ENCODE measurements at regions not wholly inside any gene's neighbourhood (a gene's known extent, or its start where the extent isn't known, plus 50 kb on each side); places are given as distances from the start of the nearest gene placed in this dataset.

DNA sequence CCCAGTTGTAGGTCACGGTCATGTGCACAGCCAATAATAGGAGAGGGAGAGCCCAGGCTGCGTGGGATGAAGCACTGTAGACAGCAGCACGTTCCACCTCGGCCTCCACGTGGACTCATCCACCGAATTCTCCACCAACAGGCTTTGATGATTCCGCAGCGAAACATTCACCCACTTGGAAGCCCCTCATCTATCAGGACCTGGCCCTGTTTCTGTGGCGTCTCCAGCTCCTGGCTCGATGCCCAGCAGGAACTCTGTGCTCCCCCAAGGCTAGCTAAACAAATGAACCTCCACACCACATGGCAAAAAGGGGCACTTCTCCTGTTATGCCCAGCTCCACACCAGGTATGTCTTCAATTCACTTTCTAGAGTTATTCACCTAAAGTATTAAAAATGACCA lies 237.9 kb upstream of the PDE10A start:
- DNase-seq (ENCODE audit: low read depth in 1 of 2, low spot score in 1 of 2) = no peak
- TF ChIP-seq POLR2AphosphoS5 (IDR thresholded peaks at IDR 0.05; ENCODE audit: low read depth) (no peak), GABPA (IDR thresholded peaks at IDR 0.05; ENCODE audit: low read depth) (no peak), SPI1 (IDR thresholded peaks at IDR 0.05; ENCODE audit: borderline replicate concordance, low read depth) (no peak)
- TF ChIP-seq, protein P1, sequence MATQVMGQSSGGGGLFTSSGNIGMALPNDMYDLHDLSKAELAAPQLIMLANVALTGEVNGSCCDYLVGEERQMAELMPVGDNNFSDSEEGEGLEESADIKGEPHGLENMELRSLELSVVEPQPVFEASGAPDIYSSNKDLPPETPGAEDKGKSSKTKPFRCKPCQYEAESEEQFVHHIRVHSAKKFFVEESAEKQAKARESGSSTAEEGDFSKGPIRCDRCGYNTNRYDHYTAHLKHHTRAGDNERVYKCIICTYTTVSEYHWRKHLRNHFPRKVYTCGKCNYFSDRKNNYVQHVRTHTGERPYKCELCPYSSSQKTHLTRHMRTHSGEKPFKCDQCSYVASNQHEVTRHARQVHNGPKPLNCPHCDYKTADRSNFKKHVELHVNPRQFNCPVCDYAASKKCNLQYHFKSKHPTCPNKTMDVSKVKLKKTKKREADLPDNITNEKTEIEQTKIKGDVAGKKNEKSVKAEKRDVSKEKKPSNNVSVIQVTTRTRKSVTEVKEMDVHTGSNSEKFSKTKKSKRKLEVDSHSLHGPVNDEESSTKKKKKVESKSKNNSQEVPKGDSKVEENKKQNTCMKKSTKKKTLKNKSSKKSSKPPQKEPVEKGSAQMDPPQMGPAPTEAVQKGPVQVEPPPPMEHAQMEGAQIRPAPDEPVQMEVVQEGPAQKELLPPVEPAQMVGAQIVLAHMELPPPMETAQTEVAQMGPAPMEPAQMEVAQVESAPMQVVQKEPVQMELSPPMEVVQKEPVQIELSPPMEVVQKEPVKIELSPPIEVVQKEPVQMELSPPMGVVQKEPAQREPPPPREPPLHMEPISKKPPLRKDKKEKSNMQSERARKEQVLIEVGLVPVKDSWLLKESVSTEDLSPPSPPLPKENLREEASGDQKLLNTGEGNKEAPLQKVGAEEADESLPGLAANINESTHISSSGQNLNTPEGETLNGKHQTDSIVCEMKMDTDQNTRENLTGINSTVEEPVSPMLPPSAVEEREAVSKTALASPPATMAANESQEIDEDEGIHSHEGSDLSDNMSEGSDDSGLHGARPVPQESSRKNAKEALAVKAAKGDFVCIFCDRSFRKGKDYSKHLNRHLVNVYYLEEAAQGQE (IDR thresholded peaks at IDR 0.05; ENCODE audit: insufficient replicate concordance, low read depth) = no peak
- TF ChIP-seq, protein P2, sequence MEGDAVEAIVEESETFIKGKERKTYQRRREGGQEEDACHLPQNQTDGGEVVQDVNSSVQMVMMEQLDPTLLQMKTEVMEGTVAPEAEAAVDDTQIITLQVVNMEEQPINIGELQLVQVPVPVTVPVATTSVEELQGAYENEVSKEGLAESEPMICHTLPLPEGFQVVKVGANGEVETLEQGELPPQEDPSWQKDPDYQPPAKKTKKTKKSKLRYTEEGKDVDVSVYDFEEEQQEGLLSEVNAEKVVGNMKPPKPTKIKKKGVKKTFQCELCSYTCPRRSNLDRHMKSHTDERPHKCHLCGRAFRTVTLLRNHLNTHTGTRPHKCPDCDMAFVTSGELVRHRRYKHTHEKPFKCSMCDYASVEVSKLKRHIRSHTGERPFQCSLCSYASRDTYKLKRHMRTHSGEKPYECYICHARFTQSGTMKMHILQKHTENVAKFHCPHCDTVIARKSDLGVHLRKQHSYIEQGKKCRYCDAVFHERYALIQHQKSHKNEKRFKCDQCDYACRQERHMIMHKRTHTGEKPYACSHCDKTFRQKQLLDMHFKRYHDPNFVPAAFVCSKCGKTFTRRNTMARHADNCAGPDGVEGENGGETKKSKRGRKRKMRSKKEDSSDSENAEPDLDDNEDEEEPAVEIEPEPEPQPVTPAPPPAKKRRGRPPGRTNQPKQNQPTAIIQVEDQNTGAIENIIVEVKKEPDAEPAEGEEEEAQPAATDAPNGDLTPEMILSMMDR (IDR thresholded peaks at IDR 0.05; ENCODE audit: insufficient read depth, low read length) = no peak
- Histone ChIP-seq H3K27ac (replicated peaks) (no peak overlapping the region), H3K4me3 (replicated peaks; ENCODE audit: insufficient read depth, low read length) (no peak overlapping the region), H3K27me3 (ENCODE audit: insufficient read depth, poor library complexity, severe bottlenecking) (no peaks in the 10 kb centered on the region)

DNA sequence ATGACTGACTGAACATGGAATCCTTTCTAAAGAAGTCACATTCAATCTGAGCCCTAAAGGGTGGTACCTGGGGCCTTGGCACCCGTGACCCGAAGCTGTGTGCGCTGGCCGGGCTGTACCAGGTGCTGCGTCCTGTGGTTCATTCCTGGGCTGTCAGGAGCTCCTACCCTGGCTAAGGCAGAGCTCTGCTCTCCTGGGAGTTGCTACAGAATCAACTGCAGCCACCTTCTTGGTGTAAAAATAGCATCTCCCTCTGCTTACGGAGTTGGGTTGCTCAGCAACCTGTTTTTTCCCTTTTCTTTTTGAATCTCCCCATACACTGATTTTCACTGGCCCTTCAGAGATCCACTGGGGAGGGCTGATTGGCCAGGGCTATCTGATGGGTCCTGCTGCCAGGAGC lies 236.6 kb upstream of the PDE10A start:
- Histone ChIP-seq H3K4me3 (replicated peaks; ENCODE audit: insufficient read depth, low read length) (no peak overlapping the region), H3K27ac (replicated peaks) (no peak overlapping the region), H3K27me3 (ENCODE audit: insufficient read depth, poor library complexity, severe bottlenecking) (no peaks in the 10 kb centered on the region)
- no peak for DNase-seq (ENCODE audit: low read depth in 1 of 2, low spot score in 1 of 2)
- TF ChIP-seq, protein P2 (IDR thresholded peaks at IDR 0.05; ENCODE audit: insufficient read depth, low read length) = no peak
- no peak for TF ChIP-seq GABPA (IDR thresholded peaks at IDR 0.05; ENCODE audit: low read depth)
- no peak for TF ChIP-seq SPI1 (IDR thresholded peaks at IDR 0.05; ENCODE audit: borderline replicate concordance, low read depth)
- no peak for TF ChIP-seq POLR2AphosphoS5 (IDR thresholded peaks at IDR 0.05; ENCODE audit: low read depth)
- TF ChIP-seq, protein P1 (IDR thresholded peaks at IDR 0.05; ENCODE audit: insufficient replicate concordance, low read depth) = no peak

DNA sequence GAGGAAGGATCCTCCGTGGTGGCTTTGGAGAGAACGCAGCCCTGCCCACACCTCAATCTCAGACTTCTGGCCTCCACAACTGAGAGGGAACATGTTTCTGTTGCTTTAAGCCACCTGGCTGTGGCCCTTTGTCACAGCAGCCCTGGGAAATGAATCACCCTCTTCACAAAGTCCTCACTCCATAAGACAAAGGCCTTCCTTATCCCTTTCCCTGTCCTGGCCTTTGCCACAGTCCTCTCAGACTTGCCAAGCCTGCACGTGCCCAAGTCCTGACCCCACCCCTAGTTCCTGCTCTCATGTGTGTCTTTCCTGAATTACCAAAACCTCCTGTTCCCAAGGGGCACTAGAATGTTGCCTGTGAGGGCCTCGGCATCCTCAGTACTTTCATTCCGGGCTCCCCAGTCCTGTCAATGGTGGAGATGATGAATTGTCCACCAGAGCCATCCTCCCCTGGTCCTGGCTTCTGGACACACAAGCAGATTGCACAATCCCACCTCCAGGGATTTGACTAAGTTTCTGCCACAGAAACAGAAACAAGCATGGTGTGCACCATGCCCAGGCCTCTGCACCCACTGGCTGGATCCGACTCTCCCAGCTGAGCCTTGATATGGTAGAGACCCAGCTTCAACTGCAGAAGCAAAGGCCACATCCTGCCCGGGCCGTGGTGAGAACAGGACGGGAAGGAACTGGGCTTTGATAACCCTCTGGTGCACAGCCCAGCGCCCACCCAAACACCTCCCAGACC lies 232.6 kb upstream of the PDE10A start:
- Histone ChIP-seq H3K27ac (replicated peaks) (no peak overlapping the region), H3K4me3 (replicated peaks; ENCODE audit: insufficient read depth, low read length) (no peak overlapping the region), H3K27me3 (ENCODE audit: insufficient read depth, poor library complexity, severe bottlenecking) (no peaks in the 10 kb centered on the region)
- TF ChIP-seq, protein P1 (IDR thresholded peaks at IDR 0.05; ENCODE audit: insufficient replicate concordance, low read depth) = no peak
- TF ChIP-seq, protein P2 (IDR thresholded peaks at IDR 0.05; ENCODE audit: insufficient read depth, low read length) = no peak
- TF ChIP-seq POLR2AphosphoS5 (IDR thresholded peaks at IDR 0.05; ENCODE audit: low read depth) (no peak), GABPA (IDR thresholded peaks at IDR 0.05; ENCODE audit: low read depth) (no peak), SPI1 (IDR thresholded peaks at IDR 0.05; ENCODE audit: borderline replicate concordance, low read depth) (no peak)
- DNase-seq (ENCODE audit: low read depth in 1 of 2, low spot score in 1 of 2) = no peak

Data from HL-60 (cell line).